ENCODE measurements at regions not wholly inside any gene's neighbourhood (a gene's known extent, or its start where the extent isn't known, plus 50 kb on each side); places are given as distances from the start of the nearest gene placed in this dataset.

- Histone ChIP-seq H3K9me3 (no peaks in the 10 kb centered on the region), H3K27ac (no peak overlapping the region), H3K27me3 (no peaks in the 10 kb centered on the region), H3K4me3 (no peak overlapping the region), H3K36me3 (no peaks in the 10 kb centered on the region), H3K4me1 (ENCODE audit: insufficient read depth) (no peaks in the 10 kb centered on the region)
- DNase-seq: no peak
- WGBS, 3 donors: 65 to 83% (median 81%) methylated on average over 3 of the region's 3 CpGs
- TF ChIP-seq EP300 (IDR thresholded peaks at IDR 0.05): no peak
- no peak for TF ChIP-seq POLR2A (IDR thresholded peaks at IDR 0.05)
- no peak for TF ChIP-seq CTCF (IDR thresholded peaks at IDR 0.05)
- intact Hi-C loops (cut with DNase I): no loop called here
Measured at GRCh38 chr3:177743173-177743890, 546.0 kb upstream of the TBL1XR1 start.

- WGBS, 3 donors: 72 to 89% (median 87%) methylated on average over 6 of the region's 6 CpGs
- H3K4me3 ChIP-seq: no peak overlapping the region
- H3K4me1 ChIP-seq (ENCODE audit: insufficient read depth): no peaks in the 10 kb centered on the region
- H3K36me3 ChIP-seq: no peaks in the 10 kb centered on the region
- intact Hi-C loops (cut with DNase I): no loop called here
- H3K27ac ChIP-seq: no peak overlapping the region
- no peaks in the 10 kb centered on the region for H3K27me3 ChIP-seq
- DNase-seq: no peak
- TF ChIP-seq CTCF (IDR thresholded peaks at IDR 0.05) (no peak), POLR2A (IDR thresholded peaks at IDR 0.05) (no peak)
- no peaks in the 10 kb centered on the region for H3K9me3 ChIP-seq
Measured at GRCh38 chr3:177744873-177745606, 547.8 kb upstream of the TBL1XR1 start.

- WGBS, 3 donors: 60 to 78% (median 75%) methylated on average over 3 of the region's 3 CpGs
- intact Hi-C loops (cut with DNase I): no loop called here
Measured at GRCh38 chr3:177745607-177746005, 548.3 kb upstream of the TBL1XR1 start.

GRCh38 chr3:177746337-177746933, 549.2 kb upstream of the TBL1XR1 start:
- Histone ChIP-seq H3K27ac (no peak overlapping the region), H3K9me3 (no peaks in the 10 kb centered on the region), H3K4me3 (no peak overlapping the region), H3K27me3 (no peaks in the 10 kb centered on the region), H3K36me3 (no peaks in the 10 kb centered on the region), H3K4me1 (ENCODE audit: insufficient read depth) (no peaks in the 10 kb centered on the region)
- WGBS, 3 donors: 52 to 87% (median 69%) methylated on average over 3 of the region's 3 CpGs
- DNase-seq: no peak
- intact Hi-C loops (cut with DNase I): no loop called here
- TF ChIP-seq CTCF (IDR thresholded peaks at IDR 0.05) (no peak), EP300 (IDR thresholded peaks at IDR 0.05) (no peak), POLR2A (IDR thresholded peaks at IDR 0.05) (no peak)

More at GRCh38 chr3:177745607-177746005, 548.3 kb upstream of the TBL1XR1 start:
- Histone ChIP-seq H3K27ac (no peak overlapping the region), H3K27me3 (no peaks in the 10 kb centered on the region), H3K9me3 (no peaks in the 10 kb centered on the region), H3K36me3 (no peaks in the 10 kb centered on the region), H3K4me3 (no peak overlapping the region), H3K4me1 (ENCODE audit: insufficient read depth) (no peaks in the 10 kb centered on the region)
- TF ChIP-seq CTCF (IDR thresholded peaks at IDR 0.05): no peak
- no peak for TF ChIP-seq POLR2A (IDR thresholded peaks at IDR 0.05)
- TF ChIP-seq EP300 (IDR thresholded peaks at IDR 0.05): no peak
- no peak for DNase-seq

Data from ovary (tissue), 7 donors.